ENCODE measurements at regions not wholly inside any gene's neighbourhood (a gene's known extent, or its start where the extent isn't known, plus 50 kb on each side); places are given as distances from the start of the nearest gene placed in this dataset.

DNA sequence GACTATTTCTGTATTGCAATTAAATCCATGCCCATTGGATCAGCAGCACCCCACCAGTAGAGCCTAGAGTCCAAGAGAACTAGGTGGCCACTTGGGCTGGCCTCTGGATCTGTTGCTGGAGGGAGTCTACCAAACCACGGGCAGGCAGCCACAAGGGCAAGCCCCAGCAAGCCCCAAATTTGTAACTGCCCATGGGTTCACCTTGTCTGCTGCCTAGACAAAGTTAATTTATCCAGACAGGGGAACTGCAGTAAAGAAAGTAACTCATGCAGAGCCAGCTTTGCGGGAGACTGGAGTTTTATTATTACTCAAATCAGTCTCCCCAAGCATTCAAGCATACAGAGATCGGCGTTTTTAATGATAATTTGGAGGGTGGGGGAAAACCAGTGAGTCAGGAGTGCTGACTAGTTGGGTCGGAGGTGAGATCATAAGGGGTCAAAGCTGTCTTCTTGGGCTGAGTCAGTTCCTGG is 74.0 kb upstream of the TERB2 start:
- TF ChIP-seq, protein P1, sequence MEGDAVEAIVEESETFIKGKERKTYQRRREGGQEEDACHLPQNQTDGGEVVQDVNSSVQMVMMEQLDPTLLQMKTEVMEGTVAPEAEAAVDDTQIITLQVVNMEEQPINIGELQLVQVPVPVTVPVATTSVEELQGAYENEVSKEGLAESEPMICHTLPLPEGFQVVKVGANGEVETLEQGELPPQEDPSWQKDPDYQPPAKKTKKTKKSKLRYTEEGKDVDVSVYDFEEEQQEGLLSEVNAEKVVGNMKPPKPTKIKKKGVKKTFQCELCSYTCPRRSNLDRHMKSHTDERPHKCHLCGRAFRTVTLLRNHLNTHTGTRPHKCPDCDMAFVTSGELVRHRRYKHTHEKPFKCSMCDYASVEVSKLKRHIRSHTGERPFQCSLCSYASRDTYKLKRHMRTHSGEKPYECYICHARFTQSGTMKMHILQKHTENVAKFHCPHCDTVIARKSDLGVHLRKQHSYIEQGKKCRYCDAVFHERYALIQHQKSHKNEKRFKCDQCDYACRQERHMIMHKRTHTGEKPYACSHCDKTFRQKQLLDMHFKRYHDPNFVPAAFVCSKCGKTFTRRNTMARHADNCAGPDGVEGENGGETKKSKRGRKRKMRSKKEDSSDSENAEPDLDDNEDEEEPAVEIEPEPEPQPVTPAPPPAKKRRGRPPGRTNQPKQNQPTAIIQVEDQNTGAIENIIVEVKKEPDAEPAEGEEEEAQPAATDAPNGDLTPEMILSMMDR (IDR thresholded peaks at IDR 0.05), result no peak
- no peak for TF ChIP-seq EZH2 (IDR thresholded peaks at IDR 0.05)
- no peak for TF ChIP-seq EZH2phosphoT487 (IDR thresholded peaks at IDR 0.05)
